Liver (tissue), 7 donors: ENCODE measurements at regions not wholly inside any gene's neighbourhood (a gene's known extent, or its start where the extent isn't known, plus 50 kb on each side); places are given as distances from the start of the nearest gene placed in this dataset.

Source experiments
- DNase-seq: peaks from one replicate; pipeline ENCODE4 v3.0.0-alpha.2; 2017; ENCODE audit warnings: low spot score
- H3K27ac ChIP-seq, 2 donors: one replicate each; pipeline ENCODE4 v1.7.0; 2013; ENCODE audit warnings: inconsistent platforms in 2 of 2, low read length in 2 of 2, control low read depth in 1 of 2, low read depth in 1 of 2, mild to moderate bottlenecking in 1 of 2
- H3K27me3 ChIP-seq, 4 donors: one replicate each; pipeline versions ENCODE4 v1.6.1 to v1.7.0; 2013; ENCODE audit warnings: low read length in 3 of 4, inconsistent platforms in 1 of 4, mild to moderate bottlenecking in 1 of 4, moderate library complexity in 1 of 4; ENCODE audit not compliant: control insufficient read depth in 4 of 4, insufficient read depth in 4 of 4
- H3K36me3 ChIP-seq, 4 donors: one replicate each; pipeline versions ENCODE4 v1.6.1 to v1.7.0; 2013; ENCODE audit warnings: low read length in 3 of 4, mild to moderate bottlenecking in 3 of 4, low read depth in 1 of 4, moderate library complexity in 1 of 4; ENCODE audit not compliant: control insufficient read depth in 4 of 4, insufficient read depth in 3 of 4
- H3K4me1 ChIP-seq, 4 donors: one replicate each; pipeline versions ENCODE4 v1.6.1 to v1.7.0; 2013; ENCODE audit warnings: low read length in 3 of 4, mild to moderate bottlenecking in 3 of 4, moderate library complexity in 1 of 4; ENCODE audit not compliant: control insufficient read depth in 4 of 4, insufficient read depth in 4 of 4
- H3K4me3 ChIP-seq, 3 donors: one replicate each; pipeline versions ENCODE4 v1.6.1 to v1.7.0; 2013; ENCODE audit warnings: low read length in 3 of 3, control low read depth in 1 of 3, low read depth in 1 of 3, mild to moderate bottlenecking in 1 of 3
- H3K9ac ChIP-seq, 2 donors: one replicate each; pipeline ENCODE4 v1.7.0; 2013; ENCODE audit warnings: low read length in 2 of 2, mild to moderate bottlenecking in 2 of 2, moderate library complexity in 2 of 2, control low read depth in 1 of 2, low read depth in 1 of 2
- H3K9me3 ChIP-seq, 4 donors: one replicate each; pipeline versions ENCODE4 v1.6.1 to v1.7.0; 2013; ENCODE audit warnings: low read length in 3 of 4; ENCODE audit not compliant: control insufficient read depth in 4 of 4
- ATF3 ChIP-seq: IDR thresholded peaks from 2 replicates; pipeline ENCODE4 v1.6.1; 2016; ENCODE audit warnings: antibody characterized with exemption
- EGR1 ChIP-seq, 2 donors: IDR thresholded peaks; 2 replicates each; pipeline ENCODE4 v1.6.1; 2016 to 2018; ENCODE audit warnings: antibody characterized with exemption in 2 of 2, low read depth in 2 of 2
- FOXA1 ChIP-seq: IDR thresholded peaks from 2 replicates; pipeline ENCODE4 v1.6.1; 2016; ENCODE audit warnings: antibody characterized with exemption
- FOXA2 ChIP-seq: IDR thresholded peaks from 2 replicates; pipeline ENCODE4 v1.6.1; 2016; ENCODE audit warnings: antibody characterized with exemption
- HNF4A ChIP-seq, 2 donors: conservative IDR thresholded peaks; 2 replicates each; pipeline ENCODE4 v1.6.1; 2016; ENCODE audit warnings: antibody characterized with exemption in 2 of 2, mild to moderate bottlenecking in 2 of 2
- HNF4G ChIP-seq: IDR thresholded peaks from 2 replicates; pipeline ENCODE4 v1.6.1; 2016; ENCODE audit warnings: antibody characterized with exemption
- JUND ChIP-seq, 2 donors: IDR thresholded peaks; 2 replicates each; pipeline ENCODE4 v1.6.1; 2016; ENCODE audit warnings: antibody characterized with exemption in 2 of 2
- MAX ChIP-seq: IDR thresholded peaks from 2 replicates; pipeline ENCODE4 v1.6.1; 2016; ENCODE audit warnings: antibody characterized with exemption
- NR2F2 ChIP-seq: IDR thresholded peaks from 2 replicates; pipeline ENCODE4 v1.6.1; 2016; ENCODE audit warnings: antibody characterized with exemption
- RAD21 ChIP-seq, 2 donors: IDR thresholded peaks; 2 replicates each; pipeline ENCODE4 v1.6.1; 2016; ENCODE audit warnings: antibody characterized with exemption in 2 of 2, mild to moderate bottlenecking in 2 of 2
- REST ChIP-seq: IDR thresholded peaks from 2 replicates; pipeline ENCODE4 v1.6.1; 2016; ENCODE audit warnings: antibody characterized with exemption, mild to moderate bottlenecking
- RXRA ChIP-seq, 2 donors: IDR thresholded peaks; 2 replicates each; pipeline ENCODE4 v1.6.1; 2017 to 2018; ENCODE audit warnings: antibody characterized with exemption in 2 of 2, mild to moderate bottlenecking in 1 of 2
- SP1 ChIP-seq: IDR thresholded peaks from 2 replicates; pipeline ENCODE4 v1.6.1; 2018; ENCODE audit warnings: antibody characterized with exemption, mild to moderate bottlenecking
- TAF1 ChIP-seq: conservative IDR thresholded peaks from 2 replicates; pipeline ENCODE4 v1.6.1; 2016; ENCODE audit warnings: antibody characterized with exemption, mild to moderate bottlenecking
- YY1 ChIP-seq: IDR thresholded peaks from 2 replicates; pipeline ENCODE4 v1.6.1; 2016; ENCODE audit warnings: antibody characterized with exemption, mild to moderate bottlenecking
- ZBTB33 ChIP-seq: IDR thresholded peaks from 2 replicates; pipeline ENCODE4 v1.6.1; 2016; ENCODE audit warnings: antibody characterized with exemption
- WGBS: extraction: QIAGEN DNeasy Blood & Tissue Kit; methylation state at CpG from one replicate; pipeline ENCODE4 v1.1.7; 2013; 5-methylcytosine and 5-hydroxymethylcytosine counted together
- donor health status: healthy.
- donor health status: healthy.
- donor health status: healthy.
- donor health status: healthy.

- Histone ChIP-seq H3K36me3 (no peaks in the 10 kb centered on the region), H3K4me1 (no peaks in the 10 kb centered on the region), H3K9ac (no peak overlapping the region), H3K27me3 (no peaks in the 10 kb centered on the region), H3K27ac (no peak overlapping the region), H3K4me3 (no peak overlapping the region), H3K9me3 (no peaks in the 10 kb centered on the region)
- DNase-seq, result no peak
- no peak for TF ChIP-seq FOXA1
- no peak for TF ChIP-seq SP1
- TF ChIP-seq MAX, result no peak
- no peak for TF ChIP-seq RXRA (IDR thresholded peaks at IDR 0.05)
- TF ChIP-seq ZBTB33, result no peak
- TF ChIP-seq EGR1 (IDR thresholded peaks at IDR 0.05; ENCODE audit: low read depth in 2 of 2), result no peak
- no peak for TF ChIP-seq ATF3
- TF ChIP-seq HNF4A (conservative IDR thresholded peaks at IDR 0.05), result no peak
- TF ChIP-seq JUND (IDR thresholded peaks at IDR 0.05), result no peak
- TF ChIP-seq REST, result no peak
- TF ChIP-seq FOXA2, result no peak
- 59% methylated on average over 3 of the region's 3 CpGs for WGBS
Observed at GRCh38 chr3:112765531-112765930, 81.1 kb downstream of the CD200R1L start.

- Histone ChIP-seq H3K27me3 (no peaks in the 10 kb centered on the region), H3K9me3 (no peaks in the 10 kb centered on the region), H3K4me3 (no peak overlapping the region), H3K9ac (no peak overlapping the region), H3K27ac (no peak overlapping the region), H3K36me3 (no peaks in the 10 kb centered on the region), H3K4me1 (no peaks in the 10 kb centered on the region)
- TF ChIP-seq HNF4A (conservative IDR thresholded peaks at IDR 0.05) (peak; percentile 6 to 16), FOXA1 (no peak), YY1 (no peak)
- no peak for DNase-seq
- WGBS, result 80% methylated on average over 3 of the region's 3 CpGs
Observed at GRCh38 chr3:112763258-112763657, 83.4 kb downstream of the CD200R1L start.

- Histone ChIP-seq H3K4me3 (no peak overlapping the region), H3K36me3 (no peaks in the 10 kb centered on the region), H3K9me3 (no peaks in the 10 kb centered on the region), H3K4me1 (no peaks in the 10 kb centered on the region), H3K27me3 (no peaks in the 10 kb centered on the region), H3K27ac (no peak overlapping the region), H3K9ac (no peak overlapping the region)
- no peak for DNase-seq
- TF ChIP-seq REST (no peak), RXRA (IDR thresholded peaks at IDR 0.05) (no peak), ATF3 (no peak), YY1 (no peak), EGR1 (IDR thresholded peaks at IDR 0.05; ENCODE audit: low read depth in 2 of 2) (no peak), MAX (no peak), HNF4G (no peak), TAF1 (no peak), NR2F2 (no peak), RAD21 (IDR thresholded peaks at IDR 0.05) (no peak)
Observed at GRCh38 chr3:112761062-112761638, 85.5 kb downstream of the CD200R1L start.
